ENCODE measurements at regions not wholly inside any gene's neighbourhood (a gene's known extent, or its start where the extent isn't known, plus 50 kb on each side); places are given as distances from the start of the nearest gene placed in this dataset.

- TF ChIP-seq CTCF (IDR thresholded peaks at IDR 0.05) (no peak), POLR2A (IDR thresholded peaks at IDR 0.05; ENCODE audit: low read depth) (no peak)
Measured at GRCh38 chr1:81225789-81226602, 574.7 kb upstream of the ADGRL2 start.
